ENCODE measurements at regions not wholly inside any gene's neighbourhood (a gene's known extent, or its start where the extent isn't known, plus 50 kb on each side); places are given as distances from the start of the nearest gene placed in this dataset.
"Not testable (repeated sequence)": the region's sequence is repeated elsewhere in the genome, so short reads cannot be mapped to it uniquely, and the experiment has no call there.

- no peak for DNase-seq
These were observed 64.7 kb downstream of the KLF15 start for GRCh38 chr3:126292318-126293070.

GRCh38 chr3:126291537-126291936, 65.7 kb downstream of the KLF15 start:
- DNase-seq = no peak

GRCh38 chr3:126291061-126291460, 66.1 kb downstream of the KLF15 start:
- DNase-seq = no peak

DNA sequence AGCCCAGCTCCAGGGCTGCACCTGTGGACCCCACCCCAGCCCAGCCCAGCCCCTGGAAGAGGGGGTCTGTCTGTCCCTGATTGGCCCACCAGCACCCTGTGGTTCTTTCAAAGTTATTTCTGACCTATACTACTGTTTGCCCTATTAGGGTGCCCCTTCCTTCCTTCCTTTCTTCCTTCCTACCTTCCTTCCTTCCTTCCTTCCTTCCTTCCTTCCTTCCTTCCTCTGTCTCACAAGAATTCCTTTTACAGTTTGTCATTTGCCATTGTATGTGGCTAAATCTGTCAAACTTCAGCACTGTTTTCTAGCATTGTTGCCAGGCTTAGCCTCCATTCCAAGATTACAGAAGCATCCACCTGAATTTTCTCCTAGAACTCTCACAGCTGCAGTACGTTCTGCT, 66.9 kb downstream of the KLF15 start:
- no peak for DNase-seq

DNA sequence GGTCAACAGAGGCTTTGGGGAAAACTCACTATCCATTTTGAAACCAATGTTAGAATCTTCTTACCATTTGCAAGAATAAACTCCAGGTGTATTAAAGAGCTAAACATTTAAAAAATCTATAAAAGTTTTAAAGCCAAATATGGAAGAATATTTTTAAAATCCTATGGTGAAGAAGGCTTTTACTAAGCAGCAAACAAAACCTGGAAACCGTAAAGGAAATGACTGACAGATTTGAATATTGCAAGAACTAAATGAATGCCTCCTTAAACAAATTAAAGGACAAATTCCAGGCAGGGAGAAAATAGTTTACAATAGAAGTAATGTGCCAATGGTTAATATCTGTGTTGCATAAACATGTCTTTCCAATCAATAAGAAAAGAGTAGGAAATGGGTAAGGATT, 68.1 kb downstream of the KLF15 start:
- no peak for DNase-seq

DNA sequence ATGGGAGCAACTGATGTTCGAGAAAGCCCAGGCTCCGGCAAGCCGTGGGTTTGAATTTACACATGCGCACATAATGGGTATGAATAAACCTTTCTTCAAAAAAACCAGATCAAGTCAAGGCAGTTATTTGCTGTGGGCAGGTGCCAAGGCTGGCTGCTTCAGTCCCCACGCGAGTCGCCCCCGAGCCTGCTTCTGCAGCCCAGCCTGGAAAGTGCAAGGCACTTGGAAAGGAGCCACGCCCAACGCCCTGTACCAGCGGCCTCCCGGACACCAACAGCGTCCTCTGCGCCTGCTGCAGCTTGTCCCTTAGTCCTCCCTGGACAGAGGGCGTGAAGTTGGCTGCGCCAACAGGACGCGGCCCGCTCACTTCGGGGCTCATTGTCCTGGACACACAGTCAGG, 68.9 kb downstream of the KLF15 start:
- no peak for DNase-seq

GRCh38 chr3:126287536-126288241, 69.5 kb downstream of the KLF15 start:
- DNase-seq = no peak

DNA sequence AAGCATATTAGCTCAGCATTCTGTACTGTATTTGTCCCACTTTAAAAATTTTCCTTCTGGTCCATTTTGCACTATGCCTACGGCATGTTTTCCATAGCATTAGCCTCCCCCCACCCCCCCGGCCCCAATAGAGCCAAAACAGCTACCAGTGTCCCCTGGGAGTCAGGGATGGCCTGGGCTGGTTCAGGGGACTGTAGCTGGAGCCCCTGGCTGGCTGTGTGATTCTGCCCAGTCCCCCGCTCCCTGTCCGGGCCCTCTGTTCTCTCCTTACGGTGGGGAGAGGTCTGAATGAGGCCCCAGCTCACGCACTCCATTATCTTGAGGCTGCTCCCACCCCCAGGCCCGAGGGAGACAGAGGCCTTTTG, 70.1 kb downstream of the KLF15 start:
- DNase-seq = no peak

DNA sequence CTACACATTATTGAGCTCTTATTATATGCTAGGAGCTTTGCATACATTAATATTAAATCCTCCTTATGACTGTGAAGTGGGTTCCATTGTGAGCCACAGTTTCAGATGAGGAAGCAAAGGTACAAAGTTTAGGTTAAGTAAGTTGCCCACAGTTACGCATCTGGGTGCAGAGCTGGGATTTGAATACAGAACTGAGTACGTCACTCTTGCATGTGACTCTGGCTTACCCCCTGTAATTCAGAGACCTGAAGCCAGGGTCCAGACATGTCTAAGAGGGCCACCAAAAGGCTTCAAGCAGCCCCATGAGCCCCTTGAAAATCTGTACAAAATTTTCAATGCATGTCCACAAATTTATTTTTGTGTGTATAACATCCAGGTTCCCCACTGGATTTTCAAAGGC, 71.8 kb downstream of the KLF15 start:
- no peak for DNase-seq

DNA sequence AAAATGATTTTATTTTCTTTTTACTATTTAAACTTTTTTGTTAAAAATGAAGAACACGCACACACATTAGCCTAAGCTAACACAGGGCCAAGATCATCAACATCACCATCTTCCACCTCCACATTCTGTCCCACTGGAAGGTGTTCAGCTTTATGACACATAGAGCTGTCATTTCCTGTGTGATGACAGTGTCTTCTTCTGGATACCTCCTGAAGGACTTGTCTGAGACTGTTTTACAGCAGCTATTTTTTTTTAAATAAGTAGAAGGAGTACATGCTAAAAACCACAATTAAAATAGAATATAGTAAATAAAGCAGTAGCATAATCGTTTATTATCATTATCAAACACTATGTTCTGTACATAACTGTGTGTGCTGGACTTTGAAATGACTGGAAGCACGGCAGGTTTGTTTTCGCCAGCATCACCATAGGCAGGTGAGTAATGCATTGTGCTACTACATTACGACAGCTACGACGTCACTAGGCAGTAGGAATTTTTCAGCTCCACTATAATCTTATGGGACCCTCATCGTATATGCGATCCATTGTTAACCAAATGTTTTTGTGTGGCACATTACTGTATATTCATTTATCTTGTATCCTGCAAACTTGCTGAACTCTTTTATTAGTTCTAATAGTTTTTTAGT, 72.8 kb downstream of the KLF15 start:
- DNase-seq = no peak

GRCh38 chr3:126283651-126284050, 73.6 kb downstream of the KLF15 start:
- not testable (repeated sequence) for DNase-seq

GRCh38 chr3:126279853-126280252, 77.4 kb downstream of the KLF15 start:
- no peak for DNase-seq

DNA sequence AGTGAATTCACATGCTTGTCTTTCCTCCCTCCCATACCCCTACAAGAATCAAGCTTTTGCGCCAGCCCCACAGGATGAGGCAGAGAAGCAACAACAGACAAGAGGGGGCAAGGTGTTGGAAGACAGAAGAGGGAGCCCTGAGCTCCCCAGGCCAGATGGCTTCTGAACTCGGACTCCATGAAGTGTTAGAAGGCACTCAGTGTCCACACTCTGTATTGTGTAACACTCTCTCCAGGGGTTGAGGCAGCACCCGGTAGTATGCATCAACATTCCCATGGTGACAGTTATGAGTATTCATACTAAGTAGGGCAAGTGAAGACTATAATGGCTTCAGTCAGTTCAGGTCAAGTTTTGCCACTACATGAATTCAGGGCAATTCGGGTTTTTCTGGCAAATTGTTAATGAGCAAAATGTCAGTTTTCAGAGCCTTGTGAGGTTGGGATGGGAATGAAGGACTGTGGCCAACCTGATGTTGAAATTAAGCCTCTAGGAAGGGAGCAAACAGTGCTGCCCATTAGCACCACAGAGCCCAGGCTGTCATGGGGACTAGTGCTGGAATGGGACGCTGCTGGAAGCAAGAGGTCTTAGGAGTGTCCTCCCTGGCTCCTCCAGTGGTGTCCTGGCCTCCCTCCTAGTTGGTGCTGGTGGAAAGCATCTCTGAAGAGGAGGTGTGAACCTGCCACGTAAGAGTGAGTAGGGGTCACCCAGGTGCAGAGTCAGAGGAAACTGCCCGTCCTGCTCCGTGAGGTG, 79.4 kb downstream of the KLF15 start:
- no peak for DNase-seq

DNA sequence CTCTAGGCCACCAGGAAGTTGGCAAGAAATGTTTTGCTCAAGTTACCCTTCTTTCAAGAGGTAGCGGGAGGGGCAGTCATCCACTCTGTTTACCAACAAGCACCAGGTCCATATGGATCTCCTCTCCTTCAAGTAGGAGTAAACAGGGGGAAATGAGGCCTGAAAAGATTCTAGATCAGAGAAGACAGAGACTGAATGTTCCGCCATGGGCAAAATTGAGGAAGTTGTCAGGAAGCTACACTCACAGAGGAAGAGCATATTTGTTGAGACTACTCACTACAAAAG, 81.6 kb downstream of the KLF15 start:
- DNase-seq = no peak

- DNase-seq = no peak
These were observed 82.2 kb downstream of the KLF15 start for GRCh38 chr3:126274735-126275619.

GRCh38 chr3:126270145-126270811, 86.9 kb downstream of the KLF15 start:
- DNase-seq = no peak

DNA sequence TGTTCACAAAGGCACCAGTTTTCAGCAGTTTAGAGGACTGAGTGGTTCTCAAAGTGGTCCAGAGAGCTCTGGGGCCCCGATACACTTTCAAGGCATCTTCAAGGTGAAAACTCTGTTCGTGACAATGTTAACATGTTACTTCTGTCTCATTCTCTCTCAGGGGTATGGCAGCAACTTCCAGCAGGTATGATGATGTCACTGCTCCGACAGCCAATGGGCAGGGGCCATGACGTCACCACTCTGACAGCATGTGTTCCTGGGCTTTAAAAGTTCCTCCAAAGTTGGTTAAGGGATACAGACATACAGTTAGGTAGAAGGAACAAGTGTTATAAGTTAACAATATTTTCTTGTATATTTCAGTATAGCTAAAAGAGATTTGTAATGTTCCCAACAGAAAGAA, 87.9 kb downstream of the KLF15 start:
- DNase-seq = no peak

DNA sequence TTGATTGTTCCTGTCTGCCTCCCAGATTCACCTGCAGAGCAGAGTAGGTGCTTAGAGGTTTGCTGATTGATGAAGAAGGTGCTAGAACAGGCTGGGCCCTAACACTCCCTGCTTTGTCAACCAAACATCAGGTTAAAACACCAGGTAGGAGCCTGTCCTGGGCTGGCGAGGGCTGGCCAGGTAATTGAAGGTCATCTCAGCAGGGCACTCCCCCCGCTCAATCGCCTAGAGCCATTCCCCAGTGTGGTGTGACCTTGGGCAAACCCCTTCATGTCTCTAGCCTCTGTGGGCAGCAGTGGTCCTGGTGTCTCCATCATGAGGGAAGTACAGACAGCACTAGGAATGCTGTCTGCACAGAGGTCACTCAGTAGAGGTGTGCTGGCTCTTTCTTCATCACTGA, 88.3 kb downstream of the KLF15 start:
- DNase-seq = no peak

DNA sequence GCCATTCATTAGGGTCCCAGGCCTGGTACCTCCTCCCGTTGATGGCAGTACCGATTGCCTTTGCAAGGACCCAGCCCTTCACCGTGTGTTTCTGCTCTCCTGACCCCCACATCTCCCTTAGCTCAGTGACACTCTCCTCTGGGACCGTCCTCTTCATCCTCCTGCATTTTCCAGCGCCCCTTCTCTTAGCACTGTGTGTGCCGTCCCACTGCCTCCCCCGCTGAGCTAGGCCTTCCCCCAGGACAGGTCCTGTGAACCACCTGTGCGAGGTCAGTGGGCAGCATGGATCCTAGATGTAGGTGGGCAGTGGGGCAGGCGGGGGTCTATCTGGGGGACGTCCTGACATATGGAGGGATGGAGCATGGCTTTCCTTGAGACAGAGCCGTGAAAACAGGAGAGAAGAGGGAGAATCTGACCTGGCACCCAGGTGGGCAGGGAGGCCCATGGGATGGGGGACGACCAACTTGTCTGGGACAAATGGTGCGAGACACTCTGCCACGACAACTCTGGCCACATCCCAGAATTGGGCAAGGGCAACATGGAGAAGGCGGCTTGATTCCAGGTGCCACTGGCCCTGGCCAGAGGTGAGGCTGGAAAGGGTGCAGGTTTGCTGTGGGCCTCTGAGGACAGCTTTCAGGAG, 87.7 kb upstream of the ALDH1L1 start:
- no peak for DNase-seq

- peak; percentile 63 for DNase-seq
These were observed 87.0 kb upstream of the ALDH1L1 start for GRCh38 chr3:126267169-126267975.

DNA sequence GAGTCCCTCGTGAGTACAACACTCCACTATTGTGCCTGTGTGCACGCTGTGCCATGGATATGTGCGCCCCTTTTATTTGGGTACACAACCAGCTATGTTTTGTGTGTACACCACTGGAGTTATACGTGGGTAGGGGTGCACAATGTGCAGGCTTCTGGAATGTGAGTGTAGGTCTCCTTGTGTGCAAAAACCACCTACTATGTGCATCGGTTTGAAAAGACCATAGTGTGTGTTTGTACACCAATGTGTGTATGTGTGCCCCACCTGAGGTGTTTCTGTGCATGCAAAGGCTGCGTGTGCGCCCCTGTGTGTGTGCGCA, 86.4 kb upstream of the ALDH1L1 start:
- no peak for DNase-seq

Data from 8988T (cell line).